IMR-90 (cell line): ENCODE measurements at regions not wholly inside any gene's neighbourhood (a gene's known extent, or its start where the extent isn't known, plus 50 kb on each side); places are given as distances from the start of the nearest gene placed in this dataset.

Source experiments
- ATAC-seq: fragments of 200-7000 bp; cut with Tn5 transposase; 2 replicates; pipeline ENCODE4 v1.9.1; 2020; ENCODE audit warnings: low read depth, mild to moderate bottlenecking, moderate library complexity
- BruUV-seq: library from RNA; stranded (reverse); fragments of 400-500 nt; replicated peaks from 2 replicates; lab custom pipeline; 2021; lab: Mats Ljungman, UMichigan
- CTCF ChIA-PET: fragments of 300-600 bp; formaldehyde crosslinking; extraction: SDS; loops from one replicate; lab custom pipeline; 2021; ENCODE audit warnings: antibody characterized with exemption; lab: Yijun Ruan, JAX
- POLR2A ChIA-PET: fragments of 300-600 bp; sonication (Branson Sonifier 250); formaldehyde crosslinking; loops from one replicate; lab custom pipeline; 2022; ENCODE audit warnings: antibody characterized with exemption; ENCODE audit not compliant: unreplicated experiment; lab: Charles Lee
- DNase-seq: peaks from one replicate; pipeline ENCODE4 v3.0.0; 2013
- H2AFZ ChIP-seq: replicated peaks from 2 replicates; pipeline ENCODE3; 2013; ENCODE audit warnings: low read length, mild to moderate bottlenecking; ENCODE audit not compliant: poor library complexity
- H2AK5ac ChIP-seq: 2 replicates; pipeline ENCODE4 v1.6.1; 2013; ENCODE audit warnings: low read depth, low read length, inconsistent platforms
- H2AK9ac ChIP-seq: replicated peaks from 2 replicates; pipeline ENCODE3; 2013; ENCODE audit warnings: mild to moderate bottlenecking, low read depth, low read length, moderate library complexity; ENCODE audit not compliant: poor library complexity
- H2BK120ac ChIP-seq: 2 replicates; pipeline ENCODE4 v1.6.1; 2013; ENCODE audit warnings: low read depth, low read length, inconsistent platforms
- H2BK15ac ChIP-seq: 3 replicates; pipeline ENCODE4 v1.6.1; 2013; ENCODE audit warnings: low read depth, low read length, inconsistent platforms
- H2BK20ac ChIP-seq: 2 replicates; pipeline ENCODE4 v1.6.1; 2013; ENCODE audit warnings: low read depth, mild to moderate bottlenecking, inconsistent platforms, low read length, moderate library complexity
- H2BK5ac ChIP-seq: 2 replicates; pipeline ENCODE4 v1.6.1; 2013; ENCODE audit warnings: mild to moderate bottlenecking, low read depth, low read length, inconsistent platforms; ENCODE audit not compliant: poor library complexity, severe bottlenecking
- H3K14ac ChIP-seq: replicated peaks from 2 replicates; pipeline ENCODE4 v1.6.1; 2013; ENCODE audit warnings: low read depth, low read length, inconsistent platforms
- H3K18ac ChIP-seq: 2 replicates; pipeline ENCODE4 v1.6.1; 2013; ENCODE audit warnings: low read depth, low read length, control low read depth
- H3K23ac ChIP-seq: 2 replicates; pipeline ENCODE4 v1.6.1; 2013; ENCODE audit warnings: low read depth, low read length, inconsistent platforms
- H3K27ac ChIP-seq: 2 replicates; pipeline ENCODE4 v1.5.1; 2013; ENCODE audit warnings: mild to moderate bottlenecking, control low read depth, low read length; ENCODE audit not compliant: insufficient read depth
- H3K27me3 ChIP-seq: 2 replicates; pipeline ENCODE4 v1.6.1; 2013; ENCODE audit warnings: low read length; ENCODE audit not compliant: control insufficient read depth, insufficient read depth
- H3K36me3 ChIP-seq: 2 replicates; pipeline ENCODE4 v1.6.1; 2013; ENCODE audit warnings: low read length, mixed read lengths; ENCODE audit not compliant: control insufficient read depth, insufficient read depth
- H3K4ac ChIP-seq: 2 replicates; pipeline ENCODE4 v1.6.1; 2013; ENCODE audit warnings: low read depth, low read length, inconsistent platforms
- H3K4me1 ChIP-seq: 2 replicates; pipeline ENCODE4 v1.6.1; 2013; ENCODE audit warnings: low read length, mixed read lengths; ENCODE audit not compliant: control insufficient read depth, insufficient read depth
- H3K4me2 ChIP-seq: 2 replicates; pipeline ENCODE4 v1.6.1; 2013; ENCODE audit warnings: low read depth, mild to moderate bottlenecking, control low read depth, low read length, moderate library complexity
- H3K4me3 ChIP-seq: 2 replicates; pipeline ENCODE4 v1.5.1; 2013; ENCODE audit warnings: low read depth, mild to moderate bottlenecking, control low read depth, low read length, moderate library complexity; ENCODE audit not compliant: insufficient read depth
- H3K56ac ChIP-seq: 2 replicates; pipeline ENCODE4 v1.6.1; 2013; ENCODE audit warnings: low read length, inconsistent platforms; ENCODE audit not compliant: insufficient read depth; ENCODE audit errors: extremely low read depth
- H3K79me1 ChIP-seq, 2 experiments: 2 replicates each; pipeline ENCODE4 v1.6.1; 2013; ENCODE audit warnings: low read length in 2 of 2, inconsistent platforms in 1 of 2, low read depth in 1 of 2
- H3K9ac ChIP-seq: 2 replicates; pipeline ENCODE4 v1.6.1; 2013; ENCODE audit warnings: low read depth, low read length, control low read depth
- H3K9me1 ChIP-seq: 2 replicates; pipeline ENCODE4 v1.6.1; 2013; ENCODE audit warnings: low read length, inconsistent platforms; ENCODE audit not compliant: insufficient read depth
- H3K9me3 ChIP-seq: 2 replicates; pipeline ENCODE4 v1.6.1; 2013; ENCODE audit warnings: low read length; ENCODE audit not compliant: control insufficient read depth, insufficient read depth
- H4K20me1 ChIP-seq: 2 replicates; pipeline ENCODE4 v1.6.1; 2013; ENCODE audit warnings: low read length, inconsistent platforms; ENCODE audit not compliant: insufficient read depth
- H4K5ac ChIP-seq: 2 replicates; pipeline ENCODE4 v1.6.1; 2013; ENCODE audit warnings: mild to moderate bottlenecking, low read depth, low read length, control low read depth
- H4K8ac ChIP-seq, 2 experiments: 2 replicates each; pipeline ENCODE4 v1.6.1; 2013; ENCODE audit warnings: low read depth in 2 of 2, low read length in 2 of 2, control low read depth in 1 of 2, inconsistent platforms in 1 of 2
- H4K91ac ChIP-seq: 2 replicates; pipeline ENCODE4 v1.6.1; 2013; ENCODE audit warnings: low read depth, low read length, inconsistent platforms; ENCODE audit not compliant: insufficient read depth
- MXI1 ChIP-seq: IDR thresholded peaks from 2 replicates; pipeline ENCODE4 v1.6.1; 2012; ENCODE audit warnings: low read depth, mild to moderate bottlenecking, low read length, moderate library complexity, borderline replicate concordance
- NFE2L2 ChIP-seq: fragments of 150-350 bp; IDR thresholded peaks from 2 replicates; pipeline ENCODE4 v1.6.1; 2016; ENCODE audit warnings: low read depth, mild to moderate bottlenecking, low read length
- POLR2A ChIP-seq: IDR thresholded peaks from 2 replicates; pipeline ENCODE4 v1.6.1; 2012; ENCODE audit warnings: mild to moderate bottlenecking, low read depth, low read length
- SMC3 ChIP-seq: fragments of 150-350 bp; IDR thresholded peaks from 2 replicates; pipeline ENCODE4 v1.6.1; 2016; ENCODE audit warnings: low read depth, mild to moderate bottlenecking, antibody characterized with exemption, low read length, moderate library complexity
- USF2 ChIP-seq: fragments of 150-350 bp; IDR thresholded peaks from 2 replicates; pipeline ENCODE4 v1.6.1; 2017; ENCODE audit warnings: mild to moderate bottlenecking, antibody characterized with exemption, low read length, low read depth
- WGBS, 2 experiments: methylation state at CpG; one replicate each; pipeline versions ENCODE4 v1.1.5 to v1.1.7; 2013; ENCODE audit warnings: missing lambda C conversion rate in 2 of 2; ENCODE audit not compliant: insufficient read length in 1 of 2; ENCODE audit errors: extremely low coverage in 2 of 2; 5-methylcytosine and 5-hydroxymethylcytosine counted together
- dilution Hi-C: fragments of 300-500 bp; cut with HindIII; formaldehyde crosslinking; loops from one replicate; pipeline ENCODE4 v1.14.3; 2018; ENCODE audit warnings: low sequenced_read_pairs; ENCODE audit not compliant: unreplicated experiment
- in situ Hi-C: fragments of 300-500 bp; cut with MboI; formaldehyde crosslinking; loops from 3 replicates; pipeline ENCODE4 v1.14.3; 2019; ENCODE audit warnings: low sequenced_read_pairs, inconsistent platforms, mixed read lengths
- intact Hi-C: fragments of 100-400 bp; cut with micrococcal nuclease; formaldehyde crosslinking; loops from 2 replicates; pipeline ENCODE4 v1.10.0; 2022

- no peak overlapping the region for H3K56ac ChIP-seq
- H2BK20ac ChIP-seq: no peak overlapping the region
- no peak overlapping the region for H2BK5ac ChIP-seq
- no peak overlapping the region for H2BK15ac ChIP-seq
- H3K79me1 ChIP-seq: no peaks in the 10 kb centered on the region
- H3K27ac ChIP-seq: no peak overlapping the region
- BruUV-seq: no TSS peak
- no peak overlapping the region for H4K8ac ChIP-seq
- TF ChIP-seq USF2: no peak
- TF ChIP-seq POLR2A: no peak
- no peak for TF ChIP-seq NFE2L2
- TF ChIP-seq MXI1: no peak
- no peak for TF ChIP-seq SMC3
- H2BK120ac ChIP-seq: no peak overlapping the region
- H3K36me3 ChIP-seq: no peaks in the 10 kb centered on the region
- H3K9ac ChIP-seq: no peak overlapping the region
- H4K5ac ChIP-seq: no peak overlapping the region
- H3K23ac ChIP-seq: no peak overlapping the region
- ChIA-PET POLR2A (no interaction called here), CTCF (interaction anchor here (0.5 kb wide), 1 partner anchor 9 kb away, joined by 3 read pairs; no protein-coding TSS in a partner anchor)
- no peak overlapping the region for H3K14ac ChIP-seq
- H3K4me2 ChIP-seq: no peak overlapping the region
- dilution Hi-C loops: no loop called here
- H2AFZ ChIP-seq: no peak overlapping the region
- no peak overlapping the region for H3K4me3 ChIP-seq
- intact Hi-C loops: no loop called here
- no peaks in the 10 kb centered on the region; the same call in 1 of the 2 replicates for H3K27me3 ChIP-seq
- DNase-seq: no peak
- H4K20me1 ChIP-seq: no peaks in the 10 kb centered on the region
- H3K9me1 ChIP-seq: no peaks in the 10 kb centered on the region
- ATAC-seq: no peak
- H3K18ac ChIP-seq: no peak overlapping the region
- H3K4me1 ChIP-seq: no peaks in the 10 kb centered on the region
- no peak overlapping the region for H4K91ac ChIP-seq
- no peak overlapping the region for H2AK5ac ChIP-seq
- no peaks in the 10 kb centered on the region for H3K9me3 ChIP-seq
- no peak overlapping the region for H2AK9ac ChIP-seq
- in situ Hi-C loops: no loop called here
- no CpG with 5 or more reads among the region's 3 CpGs for WGBS, 2 experiments
- H3K4ac ChIP-seq: no peak overlapping the region
Measured at GRCh38 chr6:48597951-48598350, 487.0 kb upstream of the PTCHD4 start.
